ENCODE measurements at regions not wholly inside any gene's neighbourhood (a gene's known extent, or its start where the extent isn't known, plus 50 kb on each side); places are given as distances from the start of the nearest gene placed in this dataset.

DNA sequence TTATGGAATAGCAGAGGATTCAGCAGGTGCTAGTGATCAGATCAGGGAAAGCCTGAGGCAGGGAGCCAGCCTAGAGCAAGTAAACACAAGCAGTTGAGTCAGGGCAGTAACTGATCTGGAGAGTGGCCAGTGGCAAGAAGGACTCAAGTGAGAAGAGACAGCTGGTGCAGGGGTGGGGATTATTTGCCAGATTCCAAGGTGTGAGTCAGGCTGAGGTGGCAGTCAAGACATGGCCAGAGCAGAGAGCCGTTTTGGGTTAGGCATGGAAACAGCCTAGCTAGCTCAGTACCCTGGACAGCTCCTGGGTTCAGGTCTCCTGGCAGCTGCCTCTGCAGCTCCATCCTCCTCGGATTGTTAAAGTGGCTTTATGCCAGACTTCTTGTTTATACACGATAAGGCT, 281.9 kb upstream of the ONECUT1 start:
- no peak overlapping the region for H3K27ac ChIP-seq (ENCODE audit: insufficient read length, low read depth, low read length)
- no peaks in the 10 kb centered on the region for H4K20me1 ChIP-seq (ENCODE audit: control insufficient read depth, insufficient read depth, insufficient read length)
- H3K36me3 Mint-ChIP-seq (ENCODE audit: insufficient read depth in 1 of 3, low read depth in 3 of 3) = no peaks in the 10 kb centered on the region
- no peaks in the 10 kb centered on the region for H3K9me3 Mint-ChIP-seq
- no peaks in the 10 kb centered on the region for H3K79me1 ChIP-seq (ENCODE audit: insufficient read depth, low read depth, low read length, poor library complexity, severe bottlenecking)
- no peaks in the 10 kb centered on the region; the same call in 1 of the 2 replicates for H3K27me3 Mint-ChIP-seq (ENCODE audit: low read depth)
- no peaks in the 10 kb centered on the region for H3K9me3 ChIP-seq (ENCODE audit: control insufficient read depth, low read depth, low read length)
- no peak overlapping the region for H3K18ac ChIP-seq (ENCODE audit: insufficient read length, low read depth, low read length)
- no peaks in the 10 kb centered on the region for H3K23me2 ChIP-seq (ENCODE audit: insufficient read length, low read depth, low read length, poor library complexity, severe bottlenecking)
- no peak overlapping the region for H3K9ac ChIP-seq (ENCODE audit: extremely low read depth, insufficient read length, low read length)
- H3K4me2 ChIP-seq (ENCODE audit: insufficient read depth, insufficient read length, low read length) = no peak overlapping the region
- H2BK5ac ChIP-seq (ENCODE audit: insufficient read length, low read length) = no peak overlapping the region
- TF ChIP-seq, protein P1, sequence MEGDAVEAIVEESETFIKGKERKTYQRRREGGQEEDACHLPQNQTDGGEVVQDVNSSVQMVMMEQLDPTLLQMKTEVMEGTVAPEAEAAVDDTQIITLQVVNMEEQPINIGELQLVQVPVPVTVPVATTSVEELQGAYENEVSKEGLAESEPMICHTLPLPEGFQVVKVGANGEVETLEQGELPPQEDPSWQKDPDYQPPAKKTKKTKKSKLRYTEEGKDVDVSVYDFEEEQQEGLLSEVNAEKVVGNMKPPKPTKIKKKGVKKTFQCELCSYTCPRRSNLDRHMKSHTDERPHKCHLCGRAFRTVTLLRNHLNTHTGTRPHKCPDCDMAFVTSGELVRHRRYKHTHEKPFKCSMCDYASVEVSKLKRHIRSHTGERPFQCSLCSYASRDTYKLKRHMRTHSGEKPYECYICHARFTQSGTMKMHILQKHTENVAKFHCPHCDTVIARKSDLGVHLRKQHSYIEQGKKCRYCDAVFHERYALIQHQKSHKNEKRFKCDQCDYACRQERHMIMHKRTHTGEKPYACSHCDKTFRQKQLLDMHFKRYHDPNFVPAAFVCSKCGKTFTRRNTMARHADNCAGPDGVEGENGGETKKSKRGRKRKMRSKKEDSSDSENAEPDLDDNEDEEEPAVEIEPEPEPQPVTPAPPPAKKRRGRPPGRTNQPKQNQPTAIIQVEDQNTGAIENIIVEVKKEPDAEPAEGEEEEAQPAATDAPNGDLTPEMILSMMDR (conservative IDR thresholded peaks at IDR 0.05) = no peak
- no peak overlapping the region for H2BK15ac ChIP-seq (ENCODE audit: low read depth, low read length)
- H3K79me2 ChIP-seq (ENCODE audit: insufficient read depth, low read length) = no peaks in the 10 kb centered on the region
- no CpG with 5 or more reads among the region's 3 CpGs for WGBS (ENCODE audit: extremely low coverage, insufficient read length, low lambda C conversion rate)
- H3K27ac Mint-ChIP-seq = no peak overlapping the region
- no peak overlapping the region for H3K14ac ChIP-seq (ENCODE audit: insufficient read depth, low read length)
- no peak overlapping the region for H2BK20ac ChIP-seq (ENCODE audit: low read depth, low read length, poor library complexity, severe bottlenecking)
- H4K91ac ChIP-seq (ENCODE audit: insufficient read length, low read depth, low read length) = no peak overlapping the region
- no peak overlapping the region for H3T11ph ChIP-seq (ENCODE audit: low read length)
- H3K4me1 Mint-ChIP-seq = peaks cover 0 to 7% of the 10 kb centered on the region in 2 experiments; a peak in 2 of 4 replicates
- no peaks in the 10 kb centered on the region for H3K4me1 ChIP-seq (ENCODE audit: insufficient read depth, low read length)
- H4K8ac ChIP-seq (replicated peaks; ENCODE audit: insufficient read length, low read depth, low read length) = no peak overlapping the region
- H4K5ac ChIP-seq (ENCODE audit: insufficient read length, low read depth, low read length) = no peak overlapping the region
- H2BK120ac ChIP-seq (ENCODE audit: low read depth, low read length, poor library complexity, severe bottlenecking) = no peak overlapping the region
- H3K4ac ChIP-seq (ENCODE audit: low read depth, low read length) = no peak overlapping the region
- H2BK12ac ChIP-seq (ENCODE audit: insufficient read length, low read depth, low read length) = no peak overlapping the region
- DNase-seq = peak; percentile 88
- H3K56ac ChIP-seq (ENCODE audit: insufficient read length, low read depth, low read length) = no peak overlapping the region
- H2AFZ ChIP-seq (ENCODE audit: low read length) = no peak overlapping the region
- H3K4me3 Mint-ChIP-seq = no peak overlapping the region
- no peak overlapping the region for H2AK5ac ChIP-seq (ENCODE audit: insufficient read length, low read length)
- no peak overlapping the region for H3K23ac ChIP-seq (ENCODE audit: insufficient read length, low read depth, low read length)
- no peaks in the 10 kb centered on the region for H3K27me3 ChIP-seq (ENCODE audit: insufficient read depth, low read length)
